Body of pancreas (tissue), 4 donors: ENCODE measurements at regions not wholly inside any gene's neighbourhood (a gene's known extent, or its start where the extent isn't known, plus 50 kb on each side); places are given as distances from the start of the nearest gene placed in this dataset.

Source experiments
- ATAC-seq: fragments of 150-250 bp; one replicate; pipeline ENCODE4 v1.9.1; 2016
- DNase-seq, 4 donors: peaks; one replicate each; pipeline ENCODE4 v3.0.0-alpha.2; 2019
- H3K27ac ChIP-seq, 4 donors: fragments of 200-600 bp; sonication (generic); 1 replicate in 3 of 4; 2 replicates in 1 of 4; pipeline versions ENCODE4 v1.5.1 to v1.6.1; 2016 to 2019; ENCODE audit warnings: mild to moderate bottlenecking in 1 of 4, mixed read lengths in 1 of 4, moderate library complexity in 1 of 4
- H3K27me3 ChIP-seq, 2 donors: fragments of 200-600 bp; sonication (generic); one replicate each; pipeline ENCODE4 v1.6.0; 2016; ENCODE audit warnings: mild to moderate bottlenecking in 1 of 2
- H3K36me3 ChIP-seq, 2 donors: fragments of 200-600 bp; sonication (generic); replicated peaks in 1 of 2; 2 replicates each; pipeline ENCODE4 v1.5.1; 2016; ENCODE audit warnings: low read depth in 2 of 2; ENCODE audit not compliant: insufficient read depth in 1 of 2
- H3K4me1 ChIP-seq: fragments of 200-600 bp; sonication (generic); one replicate; pipeline ENCODE4 v1.6.0; 2016
- H3K4me3 ChIP-seq, 2 donors: fragments of 200-600 bp; sonication (generic); 1 replicate in 1 of 2; 2 replicates in 1 of 2; pipeline ENCODE4 v1.5.1; 2016 to 2019
- H3K9me3 ChIP-seq, 3 donors: fragments of 200-600 bp; sonication (generic); 1 replicate in 2 of 3; 2 replicates in 1 of 3; pipeline ENCODE4 v1.5.1; 2016
- POLR2A ChIP-seq, 3 donors: fragments of 450-650 bp; IDR thresholded peaks; one replicate each; pipeline ENCODE4 v1.6.1; 2016; ENCODE audit warnings: antibody characterized with exemption in 3 of 3, mild to moderate bottlenecking in 2 of 3
- WGBS, 2 donors: methylation state at CpG; one replicate each; pipeline ENCODE4 v1.1.5; 2017; 5-methylcytosine and 5-hydroxymethylcytosine counted together
- intact Hi-C: fragments of 100-400 bp; cut with DNase I; formaldehyde crosslinking; loops from one replicate; pipeline ENCODE4 v1.15.1; 2023
- TF ChIP-seq, protein P1 (sequence below), 7 experiments: fragments of 450-650 bp in 4 of 7; fragments of 200-600 bp in 3 of 7; sonication (generic) in 3 of 7; IDR thresholded peaks; one replicate each; pipeline ENCODE4 v1.5.1; 2016 to 2019; ENCODE audit warnings: antibody characterized with exemption in 7 of 7

DNA sequence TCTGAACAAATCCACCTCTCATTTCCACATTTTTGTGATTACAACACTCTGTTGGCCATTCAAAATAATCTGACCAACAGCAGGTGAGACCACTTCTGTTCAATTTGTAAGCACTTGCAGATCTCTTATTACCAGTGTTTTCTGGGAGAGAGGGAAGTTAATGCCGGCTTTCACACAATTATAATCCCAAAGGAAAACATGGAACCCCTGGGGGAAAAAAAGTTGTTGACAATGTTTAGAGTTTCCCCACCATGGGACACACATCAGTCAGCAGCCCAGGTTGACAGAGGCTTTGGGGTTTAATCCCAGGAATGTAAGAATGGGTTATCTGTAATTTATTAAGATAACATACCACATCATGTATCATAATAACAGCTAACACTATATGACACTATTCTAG lies 68.4 kb upstream of the TNFSF4 start:
- intact Hi-C loops: no loop called here
- DNase-seq: no peak
- Histone ChIP-seq H3K4me3 (no peak overlapping the region), H3K9me3 (no peaks in the 10 kb centered on the region), H3K27me3 (no peaks in the 10 kb centered on the region), H3K27ac (no peak overlapping the region), H3K36me3 (no peaks in the 10 kb centered on the region), H3K4me1 (no peaks in the 10 kb centered on the region)
- 68 to 70% methylated on average over 1 of the region's 1 CpG for WGBS, 2 donors
- no peak for TF ChIP-seq POLR2A (IDR thresholded peaks at IDR 0.05)
- TF ChIP-seq, protein P1, sequence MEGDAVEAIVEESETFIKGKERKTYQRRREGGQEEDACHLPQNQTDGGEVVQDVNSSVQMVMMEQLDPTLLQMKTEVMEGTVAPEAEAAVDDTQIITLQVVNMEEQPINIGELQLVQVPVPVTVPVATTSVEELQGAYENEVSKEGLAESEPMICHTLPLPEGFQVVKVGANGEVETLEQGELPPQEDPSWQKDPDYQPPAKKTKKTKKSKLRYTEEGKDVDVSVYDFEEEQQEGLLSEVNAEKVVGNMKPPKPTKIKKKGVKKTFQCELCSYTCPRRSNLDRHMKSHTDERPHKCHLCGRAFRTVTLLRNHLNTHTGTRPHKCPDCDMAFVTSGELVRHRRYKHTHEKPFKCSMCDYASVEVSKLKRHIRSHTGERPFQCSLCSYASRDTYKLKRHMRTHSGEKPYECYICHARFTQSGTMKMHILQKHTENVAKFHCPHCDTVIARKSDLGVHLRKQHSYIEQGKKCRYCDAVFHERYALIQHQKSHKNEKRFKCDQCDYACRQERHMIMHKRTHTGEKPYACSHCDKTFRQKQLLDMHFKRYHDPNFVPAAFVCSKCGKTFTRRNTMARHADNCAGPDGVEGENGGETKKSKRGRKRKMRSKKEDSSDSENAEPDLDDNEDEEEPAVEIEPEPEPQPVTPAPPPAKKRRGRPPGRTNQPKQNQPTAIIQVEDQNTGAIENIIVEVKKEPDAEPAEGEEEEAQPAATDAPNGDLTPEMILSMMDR (IDR thresholded peaks at IDR 0.05): no peak
- no peak for ATAC-seq

DNA sequence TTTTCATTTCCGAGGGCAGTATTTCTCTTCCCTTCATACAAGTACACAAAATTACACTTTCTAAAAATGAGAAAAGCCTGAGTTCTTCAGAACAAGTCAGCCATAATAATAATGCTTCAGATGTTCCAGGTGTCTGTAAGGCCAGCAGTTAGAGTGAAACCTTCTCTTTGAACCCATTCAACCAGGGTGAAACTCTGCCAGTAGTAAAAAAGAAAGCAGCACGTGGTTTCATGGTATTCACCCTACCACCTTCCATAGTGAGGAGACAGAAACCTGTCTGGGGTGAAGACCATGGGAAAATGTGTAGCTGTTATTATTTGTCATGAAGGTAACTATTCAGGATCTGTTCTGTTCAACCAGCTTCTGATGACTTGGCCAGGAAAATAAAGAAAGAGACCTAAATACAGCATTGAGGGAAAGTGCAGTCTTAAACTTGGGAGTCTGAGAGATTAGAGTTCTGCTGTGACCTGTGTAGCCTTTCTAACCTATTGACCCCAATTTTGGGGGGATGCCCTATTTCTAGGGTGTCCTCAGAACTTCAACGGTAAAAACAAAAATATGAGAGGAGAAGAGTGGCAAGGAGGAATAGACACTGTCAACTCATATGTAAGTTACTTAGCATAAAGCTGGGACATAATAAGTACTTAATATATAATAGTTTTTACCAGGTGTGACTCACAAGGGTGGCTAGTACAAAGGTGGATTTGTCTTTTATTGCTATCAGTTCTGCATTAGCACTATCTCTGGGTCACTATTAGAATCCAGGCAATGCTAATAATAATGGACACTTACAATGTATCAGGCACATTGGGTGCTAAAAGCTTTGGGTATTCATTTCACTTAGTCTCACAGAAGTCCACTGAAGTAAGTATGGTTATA lies 70.0 kb upstream of the TNFSF4 start:
- Histone ChIP-seq H3K27ac (no peak overlapping the region), H3K27me3 (no peaks in the 10 kb centered on the region)
- no peak for ATAC-seq

DNA sequence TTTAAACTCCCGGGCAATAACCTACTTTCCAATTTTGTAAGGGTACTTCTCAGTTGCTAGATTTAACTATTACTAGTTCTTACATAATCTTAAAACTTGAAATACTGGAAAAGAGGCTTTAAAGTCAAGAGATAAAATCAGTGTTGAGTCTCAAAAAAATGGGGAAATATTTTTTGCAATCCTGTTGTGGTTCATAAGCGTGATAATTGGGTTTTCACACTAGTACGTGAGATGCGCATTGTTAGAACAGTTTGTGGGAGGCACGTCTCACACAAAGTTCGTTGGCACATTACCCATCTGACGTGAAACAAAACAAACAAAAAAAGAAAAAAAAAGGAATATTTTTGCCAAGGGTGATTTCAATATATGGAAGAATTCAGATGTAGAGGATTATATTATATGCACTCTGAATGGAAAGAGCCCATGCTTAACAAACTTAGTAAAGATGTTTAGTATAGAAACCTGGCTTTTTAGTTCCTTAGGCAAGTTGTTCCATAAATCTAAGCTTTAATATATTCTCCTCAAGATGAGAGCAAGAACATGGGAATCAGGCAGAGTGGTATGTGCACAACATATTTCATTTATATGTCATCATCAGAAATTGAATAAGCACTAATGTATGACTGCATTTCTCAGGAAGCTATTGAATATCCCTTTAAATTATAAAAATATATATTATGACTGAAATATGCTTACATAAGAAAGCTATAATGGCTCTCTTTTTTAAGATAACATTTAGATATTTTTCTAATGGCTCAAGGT lies 73.9 kb upstream of the TNFSF4 start:
- WGBS, 2 donors: 71 to 82% methylated on average over 7 of the region's 7 CpGs
- no peaks in the 10 kb centered on the region for H3K9me3 ChIP-seq
- no peak overlapping the region for H3K27ac ChIP-seq
- no peak for DNase-seq
- no peaks in the 10 kb centered on the region for H3K4me1 ChIP-seq
- H3K27me3 ChIP-seq: no peaks in the 10 kb centered on the region
- no peaks in the 10 kb centered on the region for H3K36me3 ChIP-seq
- TF ChIP-seq, protein P1 (IDR thresholded peaks at IDR 0.05): no peak
- TF ChIP-seq POLR2A (IDR thresholded peaks at IDR 0.05): no peak
- no peak overlapping the region for H3K4me3 ChIP-seq
- intact Hi-C loops: no loop called here
- ATAC-seq: no peak

More for the DNA sequence above, 70.0 kb upstream of the TNFSF4 start:
- Histone ChIP-seq H3K4me1 (no peaks in the 10 kb centered on the region), H3K4me3 (no peak overlapping the region), H3K9me3 (no peaks in the 10 kb centered on the region), H3K36me3 (no peaks in the 10 kb centered on the region)
- TF ChIP-seq, protein P1 (IDR thresholded peaks at IDR 0.05): no peak
- TF ChIP-seq POLR2A (IDR thresholded peaks at IDR 0.05): no peak
- WGBS, 2 donors: 85 to 88% methylated on average over 3 of the region's 3 CpGs
- no peak for DNase-seq
- intact Hi-C loops: no loop called here

DNA sequence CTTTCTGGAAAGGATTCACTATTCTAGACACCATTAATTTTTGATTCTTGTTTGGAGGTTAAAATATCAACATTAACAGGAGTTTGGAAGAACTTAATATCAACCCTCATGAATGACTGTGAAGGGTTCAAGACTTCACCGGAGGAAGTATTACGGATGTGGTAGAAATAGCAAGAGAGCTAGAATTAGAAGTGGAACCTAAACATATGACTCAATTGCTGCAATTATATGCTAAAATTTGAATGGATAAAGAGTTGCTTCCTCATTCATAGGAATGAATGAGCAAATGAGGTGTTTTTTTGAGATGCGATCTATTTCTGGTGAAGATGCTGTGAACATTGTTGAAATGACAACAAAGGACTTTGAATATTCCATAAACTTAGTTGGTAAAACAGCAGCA lies 77.9 kb upstream of the TNFSF4 start:
- WGBS, 2 donors: 84 to 94% methylated on average over 3 of the region's 3 CpGs
- DNase-seq: no peak
- H3K4me3 ChIP-seq: no peak overlapping the region

More for the DNA sequence above, 77.9 kb upstream of the TNFSF4 start:
- TF ChIP-seq POLR2A (IDR thresholded peaks at IDR 0.05): no peak
- TF ChIP-seq, protein P1 (IDR thresholded peaks at IDR 0.05): no peak
- Histone ChIP-seq H3K36me3 (no peaks in the 10 kb centered on the region), H3K27ac (no peak overlapping the region), H3K9me3 (no peaks in the 10 kb centered on the region), H3K4me1 (no peaks in the 10 kb centered on the region), H3K27me3 (no peaks in the 10 kb centered on the region)
- intact Hi-C loops: no loop called here
- no peak for ATAC-seq
